Tongue (tissue), 1 donor: ENCODE measurements at regions not wholly inside any gene's neighbourhood (a gene's known extent, or its start where the extent isn't known, plus 50 kb on each side); places are given as distances from the start of the nearest gene placed in this dataset.
A peak's percentile ranks its signal among the peaks of the same experiment; 100 is the strongest.
"Not testable (repeated sequence)": the region's sequence is repeated elsewhere in the genome, so short reads cannot be mapped to it uniquely, and the experiment has no call there.

Experiments used
- DNase-seq: peaks from one replicate; pipeline ENCODE4 v3.0.0-alpha.2; 2015

GRCh38 chr7:409339-410281 lies 110.0 kb downstream of the PDGFA start:
- peak; percentile 52 for DNase-seq

GRCh38 chr7:410395-410910 lies 109.2 kb downstream of the PDGFA start:
- no peak for DNase-seq

DNA sequence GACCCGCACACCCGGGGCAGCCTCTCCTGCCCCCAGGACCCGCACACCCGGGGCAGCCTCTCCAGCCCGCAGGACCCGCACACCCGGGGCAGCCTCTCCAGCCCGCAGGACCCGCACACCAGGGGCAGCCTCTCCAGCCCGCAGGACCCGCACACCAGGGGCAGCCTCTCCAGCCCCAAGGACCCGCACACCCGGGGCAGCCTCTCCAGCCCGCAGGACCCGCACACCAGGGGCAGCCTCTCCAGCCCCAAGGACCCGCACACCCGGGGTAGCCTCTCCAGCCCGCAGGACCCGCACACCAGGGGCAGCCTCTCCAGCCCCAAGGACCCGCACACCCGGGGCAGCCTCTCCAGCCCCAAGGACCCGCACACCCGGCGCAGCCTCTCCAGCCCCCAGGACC lies 108.5 kb downstream of the PDGFA start:
- DNase-seq, result not testable (repeated sequence)

GRCh38 chr7:411677-412312 lies 107.9 kb downstream of the PDGFA start:
- no peak for DNase-seq

GRCh38 chr7:412313-412710 lies 107.3 kb downstream of the PDGFA start:
- no peak for DNase-seq

DNA sequence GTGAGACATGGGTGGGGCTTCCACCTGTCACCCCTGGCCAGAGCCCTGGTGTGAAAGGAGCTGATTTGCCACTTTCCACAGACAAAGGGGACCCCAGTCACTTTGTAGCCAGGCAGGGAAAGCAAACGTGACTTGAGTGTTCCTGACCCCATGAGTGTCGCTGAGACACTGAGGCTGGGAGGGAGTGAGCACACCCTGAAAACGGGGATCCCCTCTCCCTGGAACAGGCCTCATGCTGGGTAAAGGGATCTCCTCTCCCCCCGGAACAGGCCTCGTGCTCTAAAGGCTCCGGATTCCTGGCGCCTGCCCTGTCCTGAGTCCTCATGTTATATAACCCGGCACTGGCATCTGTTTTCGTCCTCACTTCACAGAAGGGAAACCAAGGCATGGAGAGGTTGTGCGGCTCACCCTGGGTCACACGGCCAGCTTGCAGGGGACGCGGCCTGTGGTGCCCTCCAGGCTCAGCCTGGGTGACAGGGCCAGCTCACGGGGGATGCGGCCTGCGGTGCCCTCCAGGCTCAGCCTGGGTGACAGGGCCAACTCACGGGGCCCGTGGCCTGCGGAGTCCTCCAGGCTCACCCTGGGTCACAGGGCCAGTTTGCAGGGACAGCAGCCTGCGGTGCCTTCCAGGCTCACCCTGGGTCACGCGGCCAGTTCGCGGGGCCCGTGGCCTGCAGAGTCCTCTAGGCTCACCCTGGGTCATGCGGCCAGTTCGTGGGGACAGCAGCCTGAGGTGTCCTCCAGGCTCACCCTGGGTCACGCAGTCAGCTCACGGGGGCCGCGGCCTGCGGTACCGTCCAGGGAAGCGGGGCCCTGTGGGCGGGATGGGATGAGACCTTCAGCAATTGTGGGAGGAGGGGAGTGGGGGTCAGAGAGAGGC lies 104.7 kb downstream of the PDGFA start:
- DNase-seq, result no peak

DNA sequence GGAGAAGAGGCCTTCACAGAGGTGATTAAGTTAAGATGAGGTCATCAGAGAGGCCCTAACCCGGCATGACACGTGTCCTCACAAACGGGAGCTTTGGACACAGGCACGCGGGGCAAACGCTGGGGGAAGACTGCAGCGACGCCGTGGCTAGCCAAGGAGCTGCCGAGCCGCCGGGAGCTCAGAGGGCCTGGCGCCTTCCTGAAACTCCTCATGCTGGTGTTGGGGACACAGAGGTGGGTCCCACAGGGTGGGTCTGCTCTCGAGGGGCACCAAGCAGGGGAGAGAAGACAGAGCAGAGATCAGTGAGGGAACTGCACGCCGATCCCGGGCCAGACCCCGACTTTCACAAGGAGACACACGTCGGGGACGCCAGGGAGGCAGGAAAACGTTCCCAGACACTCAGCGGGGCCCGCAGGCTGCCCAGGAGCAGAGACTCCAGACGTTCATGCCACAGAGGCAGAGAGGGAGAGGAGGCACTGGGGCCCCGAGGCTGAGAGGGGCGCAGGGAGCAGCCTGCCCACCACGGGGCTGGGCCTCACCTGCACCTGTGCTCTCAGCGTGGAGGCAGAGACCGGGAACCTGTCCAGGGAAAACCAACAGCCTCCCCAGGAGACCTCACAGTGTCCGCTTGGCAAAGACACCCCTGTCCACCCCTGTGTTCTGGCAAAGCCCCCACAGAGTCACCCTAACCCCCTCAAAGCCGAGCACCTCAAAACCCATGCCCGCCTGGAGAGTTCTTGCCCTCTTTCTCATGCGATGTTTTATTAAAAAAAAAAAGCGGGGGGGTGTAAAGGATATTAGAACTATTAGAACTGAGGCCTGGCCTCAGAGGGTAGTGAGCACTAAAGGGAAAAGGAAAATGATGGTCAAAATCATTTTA lies 103.8 kb downstream of the PDGFA start:
- DNase-seq, result no peak

DNA sequence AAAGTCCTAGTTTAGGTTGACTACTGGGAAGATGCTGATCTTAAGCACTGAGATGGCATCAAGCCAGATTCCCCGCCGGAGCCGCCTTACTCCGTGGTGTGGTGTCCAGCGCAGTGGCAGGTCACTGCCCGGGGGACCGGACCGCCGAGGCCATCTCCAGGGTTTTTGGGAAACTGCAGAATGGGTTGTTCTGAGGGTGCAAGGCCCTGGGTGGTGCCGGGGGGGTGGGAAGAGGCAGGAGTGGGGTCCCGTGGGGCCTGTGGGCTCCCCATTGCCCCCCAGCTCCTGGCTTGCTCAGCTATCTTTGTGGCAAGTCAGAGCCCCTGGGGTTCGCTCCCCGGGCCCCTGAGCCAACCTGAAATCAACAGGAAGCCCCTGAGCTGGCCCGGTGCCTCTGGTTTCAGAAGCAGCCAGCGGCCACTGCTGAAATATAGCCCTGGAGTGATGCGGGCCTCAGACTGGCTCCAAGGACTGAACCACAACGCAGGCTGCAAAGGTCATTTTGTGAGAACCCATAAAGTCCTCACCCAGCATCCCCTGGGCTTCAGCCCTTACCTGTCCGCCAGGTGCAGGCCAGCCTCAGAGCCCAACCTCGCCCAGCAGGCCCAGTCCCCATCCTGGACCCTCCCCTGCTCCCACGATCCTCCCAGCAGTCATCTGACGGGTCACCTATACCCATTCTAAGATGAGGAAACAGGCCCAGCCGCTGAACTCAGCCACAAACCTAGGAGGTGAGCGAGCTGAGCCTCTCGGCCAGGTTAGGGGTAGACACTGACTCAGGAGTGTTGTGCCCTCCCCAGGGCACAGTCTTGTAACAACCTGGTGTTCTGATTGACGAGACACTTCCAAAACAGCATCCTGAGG lies 102.7 kb downstream of the PDGFA start:
- no peak for DNase-seq

- no peak for DNase-seq
Observed at GRCh38 chr7:417625-417889, 102.1 kb downstream of the PDGFA start.

GRCh38 chr7:417973-418601 lies 101.6 kb downstream of the PDGFA start:
- DNase-seq, result no peak

- no peak for DNase-seq
Observed at GRCh38 chr7:418636-419280, 100.9 kb downstream of the PDGFA start.

DNA sequence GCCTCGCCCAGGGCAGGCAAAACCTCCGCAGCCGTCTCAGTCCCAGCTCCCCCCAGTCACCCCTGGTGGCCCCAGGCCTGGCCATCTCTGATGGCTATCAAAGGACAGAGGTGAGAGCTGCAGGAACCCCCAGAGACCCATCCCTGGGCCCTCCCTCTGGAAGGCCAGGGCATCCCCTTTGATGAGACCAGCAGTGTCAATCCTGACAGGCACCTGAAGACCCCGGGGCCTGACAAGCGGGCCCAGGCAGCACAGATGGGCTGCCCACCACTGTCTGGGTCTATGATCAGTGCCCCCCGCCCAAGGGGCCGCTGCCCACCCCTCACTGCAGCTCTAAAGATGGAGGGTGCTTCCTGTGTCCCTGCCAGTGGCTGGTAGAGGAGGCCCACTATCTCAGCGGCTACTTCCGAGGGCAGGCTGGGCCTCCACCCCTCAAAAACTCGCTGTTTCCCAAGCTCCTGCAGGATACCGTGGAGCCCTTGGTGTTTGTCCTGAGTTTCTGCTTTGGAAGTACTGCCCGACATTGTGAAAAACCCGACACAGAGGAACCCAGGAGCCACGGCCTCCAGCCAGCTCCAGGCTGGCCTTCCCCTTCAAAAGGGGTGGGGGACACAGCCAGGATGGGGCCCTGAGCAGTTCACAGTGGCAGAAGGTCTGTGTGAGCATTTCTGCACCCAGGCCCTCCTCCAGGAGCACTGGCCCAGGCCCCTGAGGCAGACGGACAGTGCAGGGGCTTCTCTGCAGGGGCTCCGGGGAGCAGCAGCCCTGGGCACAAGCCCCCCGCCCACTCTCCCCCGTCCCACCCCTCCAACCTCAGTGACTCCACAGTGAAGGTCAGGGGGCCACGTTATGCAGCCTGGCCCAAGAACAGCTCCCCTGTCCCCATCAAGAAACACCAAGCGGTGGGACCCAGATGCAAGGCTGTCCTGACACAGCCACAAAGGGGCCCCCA lies 99.2 kb downstream of the PDGFA start:
- DNase-seq, result no peak

DNA sequence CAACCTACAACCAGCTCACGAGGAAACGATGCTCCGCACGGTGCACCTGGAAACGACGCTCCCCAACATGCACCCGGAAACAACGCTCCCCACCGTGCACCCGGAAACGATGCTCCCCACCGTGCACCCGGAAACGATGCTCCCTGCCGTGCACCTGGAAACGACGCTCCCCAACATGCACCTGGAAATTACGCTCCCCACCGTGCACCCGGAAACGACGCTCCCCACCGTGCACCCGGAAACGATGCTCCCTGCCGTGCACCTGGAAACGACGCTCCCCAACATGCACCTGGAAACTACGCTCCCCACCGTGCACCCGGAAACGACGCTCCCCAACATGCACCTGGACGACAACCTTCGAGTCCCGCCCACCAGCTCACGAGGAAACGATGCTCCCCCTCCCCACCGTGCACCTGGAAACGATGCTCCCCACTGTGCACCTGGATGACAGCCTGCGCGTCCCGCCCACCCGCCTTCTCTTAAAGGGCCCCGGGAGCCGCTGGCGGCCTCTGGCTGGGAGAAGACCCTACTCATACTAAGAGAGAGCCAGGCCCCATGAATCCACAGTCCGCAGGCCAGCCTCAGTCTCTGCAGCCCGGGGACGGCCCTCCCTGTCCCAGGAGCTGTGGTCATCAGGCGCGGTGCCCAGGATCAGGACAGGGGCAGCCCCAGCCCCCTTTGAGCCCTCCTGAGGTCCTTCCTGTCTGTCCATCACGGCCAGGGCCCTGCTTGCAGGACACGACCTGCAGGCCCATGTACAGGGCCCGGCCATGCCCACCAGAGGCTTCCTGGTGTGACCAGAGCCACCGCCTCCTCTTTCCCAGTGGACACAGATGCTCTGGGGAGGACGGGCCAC lies 98.3 kb downstream of the PDGFA start:
- DNase-seq, result no peak

DNA sequence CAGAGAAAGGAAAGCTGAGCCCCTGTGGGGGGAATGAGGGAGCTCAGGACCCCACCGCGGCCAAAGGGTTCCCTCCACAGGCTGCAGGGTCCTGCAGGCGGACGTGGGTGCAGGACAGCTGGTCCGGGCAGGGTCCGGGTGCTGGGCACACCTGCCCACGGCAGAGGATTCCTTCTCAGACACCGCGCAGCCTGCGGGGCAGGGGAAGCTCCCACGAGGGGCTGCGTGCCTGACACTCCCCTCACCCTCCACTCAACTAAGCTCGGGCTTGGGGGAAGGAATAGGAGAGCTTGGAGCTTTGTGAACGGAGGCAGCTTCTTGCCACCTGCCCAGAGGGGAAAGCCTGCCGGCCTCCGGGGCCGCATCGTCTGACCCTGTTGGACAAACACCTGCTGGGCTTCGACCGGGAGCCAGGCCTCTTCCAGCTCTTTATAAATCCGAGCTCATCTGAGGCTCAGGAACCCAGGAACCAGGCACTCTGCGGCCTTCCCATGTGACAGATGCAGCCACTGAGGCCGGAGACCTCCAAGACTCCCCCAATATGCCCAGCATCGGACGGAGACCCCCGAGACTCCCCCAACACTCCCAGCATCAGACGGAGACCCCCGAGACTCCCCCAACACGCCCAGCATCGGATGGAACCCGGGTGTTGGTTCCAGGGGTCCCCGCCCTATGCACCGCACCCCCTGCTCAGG lies 97.3 kb downstream of the PDGFA start:
- DNase-seq, result no peak

GRCh38 chr7:422886-423225 lies 96.8 kb downstream of the PDGFA start:
- no peak for DNase-seq

- DNase-seq, result no peak
Observed at GRCh38 chr7:423312-424260, 96.1 kb downstream of the PDGFA start.
